GM19438 (cell line): ENCODE measurements at regions not wholly inside any gene's neighbourhood (a gene's known extent, or its start where the extent isn't known, plus 50 kb on each side); places are given as distances from the start of the nearest gene placed in this dataset.

Experiments
- ATAC-seq: cut with Tn5 transposase; IDR thresholded peaks from one replicate; pipeline ENCODE4 v1.9.1; 2021; ENCODE audit warnings: low read depth; ENCODE audit not compliant: unreplicated experiment

DNA sequence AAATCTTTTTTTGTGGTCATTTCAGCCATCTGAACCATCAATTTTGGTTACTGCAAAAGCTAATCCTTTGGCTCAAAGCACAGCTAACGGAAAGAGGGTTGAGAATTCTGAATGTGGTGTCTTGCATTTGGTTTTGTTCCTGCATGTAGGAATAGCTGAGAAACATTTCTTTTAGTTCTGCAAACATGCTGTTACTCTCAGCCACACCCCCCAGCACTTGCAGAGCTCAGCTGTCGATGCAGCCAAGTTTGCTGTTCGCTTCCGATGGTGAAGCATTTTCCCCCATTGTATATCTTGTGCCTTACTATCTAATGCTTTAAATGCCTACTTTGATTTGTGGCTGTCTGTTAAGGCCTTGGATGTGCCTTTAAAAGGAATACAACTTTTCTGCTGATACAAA is 294.9 kb upstream of the FANCL start:
- ATAC-seq: no peak

DNA sequence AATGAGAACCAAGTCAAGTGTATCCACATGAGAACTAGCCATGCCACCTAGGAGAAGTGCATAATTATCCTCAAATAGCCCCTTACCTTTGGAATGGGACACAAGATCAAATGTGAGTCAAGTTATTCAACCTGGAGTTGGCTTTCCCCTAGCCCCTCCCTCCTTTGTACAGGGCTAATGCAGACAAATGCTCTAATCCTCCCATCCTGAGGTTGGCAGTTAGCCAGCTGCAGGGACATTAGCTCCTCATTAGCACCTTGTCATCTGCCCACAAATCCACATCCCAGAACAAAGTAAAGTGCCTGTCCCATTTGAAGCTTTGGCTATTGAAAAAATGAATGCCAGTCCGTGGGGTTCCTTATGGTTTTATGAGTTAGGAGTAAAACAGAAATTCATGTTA is 294.1 kb upstream of the FANCL start:
- ATAC-seq: no peak

DNA sequence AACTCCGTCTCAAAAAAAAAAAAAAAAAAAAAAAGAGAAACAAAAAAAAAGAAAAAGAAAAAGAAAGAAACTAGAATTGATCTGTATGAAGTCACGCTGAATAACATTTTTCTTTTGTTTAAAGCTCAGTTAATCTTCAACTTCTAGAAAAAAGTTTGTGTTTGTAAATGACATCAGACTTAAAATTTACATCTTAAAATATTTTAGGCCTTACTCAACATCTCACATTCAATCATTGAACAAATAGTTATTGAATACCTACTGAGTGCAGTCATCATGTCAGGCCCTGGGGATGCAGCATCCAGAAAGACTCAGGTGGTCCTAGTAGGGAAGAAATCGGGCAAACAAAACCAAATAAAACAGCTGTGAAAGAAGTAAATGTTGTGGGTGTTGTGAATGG is 292.3 kb upstream of the FANCL start:
- ATAC-seq: no peak

DNA sequence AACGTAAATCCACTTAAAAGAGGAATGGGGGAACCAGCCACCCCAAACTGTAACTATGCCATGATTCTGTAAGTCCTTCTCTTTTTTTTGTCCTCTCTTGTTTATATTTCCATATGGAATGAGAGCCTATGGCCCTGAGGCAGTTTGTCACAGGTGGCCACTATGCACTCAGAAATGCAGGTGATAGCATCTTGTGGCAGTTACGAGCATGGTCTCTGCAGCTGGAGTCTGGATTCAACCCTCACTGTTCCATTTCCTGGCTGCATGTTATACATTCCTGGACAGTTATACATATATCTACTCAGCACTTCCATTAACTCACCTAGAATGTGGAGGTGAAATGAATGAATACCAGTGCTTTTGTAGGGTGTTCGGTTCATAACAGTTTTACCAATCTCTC is 291.5 kb upstream of the FANCL start:
- ATAC-seq: no peak

DNA sequence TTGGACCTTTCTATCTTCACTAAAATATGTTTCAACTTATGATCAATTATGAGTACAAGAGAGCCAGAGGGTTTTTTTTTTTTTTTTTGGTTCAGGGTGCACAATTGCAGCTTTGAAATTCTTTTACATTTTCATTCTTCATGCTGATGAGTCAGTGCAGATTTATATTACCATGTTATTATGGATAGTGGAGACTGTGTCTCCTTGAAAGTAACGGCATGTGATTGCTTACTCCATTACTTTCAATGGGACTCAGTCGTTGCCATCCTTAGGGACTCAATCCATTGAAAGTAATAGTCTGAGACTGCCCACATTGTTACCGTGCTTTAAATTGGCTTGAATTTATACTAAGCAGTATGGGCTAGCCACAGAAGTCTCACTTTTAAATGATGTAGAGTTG is 286.5 kb upstream of the FANCL start:
- no peak for ATAC-seq

DNA sequence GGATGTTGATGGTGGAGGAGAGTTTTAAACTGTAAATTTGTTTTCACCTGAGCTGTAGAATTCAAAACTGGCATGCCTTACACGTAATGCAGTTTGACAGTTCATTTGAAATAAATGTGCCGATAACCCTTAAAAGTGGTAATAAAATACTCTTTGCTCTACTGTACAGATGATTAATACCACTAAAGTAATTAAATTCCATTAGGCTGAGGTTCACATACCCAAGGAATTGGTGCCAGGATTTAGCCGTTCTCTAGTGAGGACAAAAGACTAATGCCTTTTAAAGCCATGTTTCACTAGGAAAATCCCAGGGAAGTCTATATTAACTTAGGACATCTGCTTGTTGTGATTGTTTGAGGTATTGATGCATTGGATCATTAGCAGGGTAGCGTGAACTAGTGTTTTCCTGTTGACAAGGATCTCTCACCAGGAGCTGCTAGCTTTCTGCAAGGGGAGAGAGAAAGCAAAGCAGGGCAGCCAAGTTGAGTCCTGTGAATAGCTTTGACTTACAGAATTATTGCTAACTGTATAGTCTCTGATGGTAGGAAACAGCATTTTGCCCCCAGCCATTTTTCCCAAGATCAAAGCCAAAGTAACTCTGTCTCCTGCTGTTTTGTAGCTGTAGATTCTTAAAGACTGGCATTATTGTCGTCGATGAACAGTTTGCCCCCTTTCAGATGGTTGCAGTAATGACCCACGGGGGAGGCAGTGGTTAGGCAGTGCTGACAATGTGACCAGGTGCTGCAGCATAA is 280.9 kb upstream of the FANCL start:
- ATAC-seq: no peak

DNA sequence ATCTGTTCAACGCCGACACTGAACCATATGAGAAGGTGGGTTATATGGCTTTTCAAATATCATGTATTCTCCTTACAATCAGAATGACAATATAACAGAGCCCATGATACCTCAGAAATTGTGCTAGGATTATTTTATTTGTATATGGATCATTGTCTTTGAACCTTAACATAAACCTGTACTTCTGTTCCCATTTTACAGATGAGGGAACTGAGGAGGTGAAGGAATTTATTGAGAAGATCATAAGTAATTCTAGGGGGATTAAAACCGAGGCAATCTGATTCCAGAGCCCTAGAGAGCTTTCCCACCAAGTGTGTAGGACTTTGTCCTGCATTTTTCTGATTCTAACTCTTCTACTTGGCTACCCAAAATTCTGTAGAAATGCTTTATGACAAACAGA is 279.8 kb upstream of the FANCL start:
- ATAC-seq: no peak

DNA sequence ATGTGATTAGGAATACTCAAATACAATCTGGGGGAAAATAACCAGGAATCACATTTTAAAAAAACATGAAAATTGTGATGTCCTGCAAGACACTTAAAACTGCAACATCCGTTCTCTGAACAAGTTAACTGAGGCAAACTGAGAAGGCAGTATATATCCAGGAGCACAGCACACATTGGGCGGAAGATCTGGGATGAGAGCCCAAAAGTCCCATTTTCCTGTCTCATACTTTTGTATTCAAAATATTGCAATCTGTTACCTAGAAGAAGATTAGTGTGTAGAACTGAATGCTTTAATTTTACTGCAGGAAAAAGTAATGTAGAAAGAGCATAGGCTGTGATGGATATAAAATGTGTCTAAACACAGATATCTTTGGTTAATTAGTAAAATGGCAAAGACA is 276.8 kb upstream of the FANCL start:
- no peak for ATAC-seq

DNA sequence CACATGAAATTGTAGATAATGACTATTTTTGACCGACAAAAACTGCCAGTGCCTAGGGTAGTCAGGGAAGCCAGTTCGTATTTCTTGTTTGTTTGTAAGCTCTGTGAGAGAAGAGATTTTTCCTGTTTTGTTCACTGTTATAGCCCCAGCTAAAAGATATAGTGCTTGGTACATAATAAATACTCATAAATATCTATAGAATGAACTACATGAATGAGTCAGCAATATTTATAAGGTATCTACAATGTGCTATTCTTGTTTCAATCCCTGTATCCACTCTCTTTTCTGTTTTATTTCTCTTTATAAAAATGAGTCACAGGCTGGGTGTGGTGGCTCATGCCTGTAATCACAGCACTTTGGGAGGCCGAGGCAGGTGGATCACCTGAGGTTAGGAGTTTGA is 275.6 kb upstream of the FANCL start:
- ATAC-seq: no peak

DNA sequence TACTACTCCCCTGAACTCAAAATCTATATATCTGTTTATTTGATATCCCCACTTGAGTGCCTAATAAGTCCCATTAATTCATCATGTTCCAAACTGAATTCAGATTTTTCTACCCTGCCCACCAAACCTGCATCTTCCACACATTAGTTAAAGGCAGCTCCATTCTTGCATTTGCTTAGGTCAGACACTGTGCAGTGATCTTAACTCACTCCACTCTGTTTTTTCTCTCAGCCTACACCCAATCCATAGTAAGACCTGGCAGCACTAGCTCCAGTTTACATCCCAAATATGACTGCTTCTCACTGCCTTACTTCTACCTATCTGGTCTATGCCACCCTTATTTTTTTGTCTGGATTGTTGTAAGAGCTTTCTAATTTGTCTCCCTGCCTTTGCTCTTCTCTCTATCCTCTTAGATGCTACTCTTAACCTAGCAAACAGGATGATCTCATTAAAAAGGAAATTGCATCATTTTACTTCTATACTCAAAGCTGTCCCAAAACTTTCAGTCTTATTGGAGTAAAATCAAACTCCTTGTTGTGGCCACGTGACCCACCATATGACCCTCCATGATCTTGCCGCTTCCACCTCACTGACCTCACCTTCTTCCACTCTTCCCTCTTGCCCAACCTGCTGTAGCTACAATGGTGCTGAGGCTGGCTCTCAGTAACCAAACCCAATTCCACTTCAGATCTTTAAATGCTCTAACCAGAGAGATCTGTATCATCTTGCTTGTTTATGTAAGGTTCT is 274.9 kb upstream of the FANCL start:
- no peak for ATAC-seq

DNA sequence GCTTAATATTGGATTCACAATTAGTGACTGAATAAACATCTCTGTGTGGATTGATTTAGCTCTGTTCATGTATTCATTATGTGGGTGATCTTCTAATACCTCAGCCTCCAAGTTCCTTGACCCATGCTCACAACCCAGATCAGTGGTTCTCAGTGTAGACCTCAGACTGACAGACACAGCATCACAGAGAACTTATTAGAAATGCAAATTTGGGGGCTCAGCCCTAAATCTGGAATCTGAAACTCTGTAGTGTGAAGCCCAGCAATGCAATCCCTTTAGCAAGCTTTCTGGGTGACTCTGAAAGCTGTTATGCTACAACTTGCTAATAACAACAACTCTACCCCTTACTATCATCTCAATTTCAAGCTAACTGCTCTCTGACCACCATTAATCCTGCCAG is 273.1 kb upstream of the FANCL start:
- ATAC-seq: peak; percentile 61

DNA sequence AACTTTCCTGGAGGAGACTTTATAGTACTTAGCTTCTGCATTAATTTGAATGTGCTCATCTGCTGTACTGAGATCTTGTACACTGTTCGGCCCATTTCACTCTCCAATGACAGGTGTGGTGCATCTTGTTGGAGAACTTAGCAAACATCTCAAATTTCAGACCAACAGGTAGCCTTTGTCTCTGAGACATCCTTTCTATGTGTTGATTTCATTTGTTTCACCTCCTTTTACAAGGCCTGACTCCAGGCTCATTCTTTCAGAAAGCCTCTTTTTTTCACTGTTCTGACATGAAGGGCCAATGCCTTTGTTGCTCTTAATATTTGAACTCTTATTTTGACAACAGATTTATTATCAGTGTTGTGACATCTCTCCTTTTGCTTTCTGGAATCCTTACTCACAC is 271.8 kb upstream of the FANCL start:
- no peak for ATAC-seq

DNA sequence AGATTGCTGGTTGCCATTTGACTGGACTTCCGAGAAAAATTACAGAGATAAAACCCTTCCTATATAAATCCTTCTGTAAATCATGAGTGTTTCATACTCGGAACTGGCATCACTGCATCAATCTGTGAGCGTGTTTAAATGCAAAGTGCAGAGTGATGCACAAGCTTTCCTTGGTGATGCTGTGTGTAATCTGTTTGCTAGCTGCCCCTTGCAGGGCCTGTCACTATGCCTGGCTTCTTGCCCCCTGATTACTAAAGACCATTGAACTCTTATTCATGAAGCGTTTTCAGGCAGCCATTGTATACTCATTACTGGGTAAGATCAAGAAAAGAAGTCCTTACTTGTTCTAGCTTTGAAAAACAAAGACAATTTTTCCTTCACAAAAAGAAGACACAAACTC is 266.9 kb upstream of the FANCL start:
- no peak for ATAC-seq

DNA sequence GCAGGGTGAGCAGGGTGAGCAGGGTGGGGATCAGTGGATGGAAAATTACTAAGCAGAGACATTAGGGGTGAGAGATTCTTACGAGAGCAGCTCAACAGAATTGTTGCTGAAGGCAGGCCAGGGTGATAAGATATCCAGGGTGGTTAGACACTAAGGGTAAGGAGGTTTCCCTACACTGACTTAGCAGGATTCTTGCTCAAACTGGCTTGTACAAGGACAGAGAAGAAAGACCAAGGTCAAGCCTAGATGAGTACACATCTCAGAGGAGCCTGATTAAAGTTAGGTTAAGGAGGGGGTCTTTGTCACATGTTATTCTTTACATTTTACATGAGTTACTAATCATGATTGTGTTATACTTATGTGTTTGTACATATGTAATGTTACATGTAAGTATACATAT is 262.8 kb upstream of the FANCL start:
- no peak for ATAC-seq

DNA sequence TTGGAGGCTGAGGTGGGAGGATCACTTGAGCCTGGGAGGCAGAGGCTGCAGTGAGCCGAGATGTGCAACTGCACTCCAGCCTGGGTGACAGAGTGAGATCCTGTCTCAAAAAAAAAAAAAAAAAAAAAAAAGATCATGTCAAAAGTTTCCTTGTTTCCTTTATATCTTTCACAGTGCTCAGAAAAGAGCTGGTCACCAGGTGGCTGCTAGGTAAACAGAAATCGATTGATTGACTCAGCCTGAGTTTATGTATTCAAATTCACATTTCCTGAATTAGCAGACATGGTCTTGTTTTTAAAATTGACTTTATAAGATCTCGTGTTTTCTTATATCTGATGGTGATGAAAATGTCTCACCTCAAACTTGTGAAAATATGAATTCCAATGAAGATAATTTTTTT is 261.8 kb upstream of the FANCL start:
- ATAC-seq: no peak

DNA sequence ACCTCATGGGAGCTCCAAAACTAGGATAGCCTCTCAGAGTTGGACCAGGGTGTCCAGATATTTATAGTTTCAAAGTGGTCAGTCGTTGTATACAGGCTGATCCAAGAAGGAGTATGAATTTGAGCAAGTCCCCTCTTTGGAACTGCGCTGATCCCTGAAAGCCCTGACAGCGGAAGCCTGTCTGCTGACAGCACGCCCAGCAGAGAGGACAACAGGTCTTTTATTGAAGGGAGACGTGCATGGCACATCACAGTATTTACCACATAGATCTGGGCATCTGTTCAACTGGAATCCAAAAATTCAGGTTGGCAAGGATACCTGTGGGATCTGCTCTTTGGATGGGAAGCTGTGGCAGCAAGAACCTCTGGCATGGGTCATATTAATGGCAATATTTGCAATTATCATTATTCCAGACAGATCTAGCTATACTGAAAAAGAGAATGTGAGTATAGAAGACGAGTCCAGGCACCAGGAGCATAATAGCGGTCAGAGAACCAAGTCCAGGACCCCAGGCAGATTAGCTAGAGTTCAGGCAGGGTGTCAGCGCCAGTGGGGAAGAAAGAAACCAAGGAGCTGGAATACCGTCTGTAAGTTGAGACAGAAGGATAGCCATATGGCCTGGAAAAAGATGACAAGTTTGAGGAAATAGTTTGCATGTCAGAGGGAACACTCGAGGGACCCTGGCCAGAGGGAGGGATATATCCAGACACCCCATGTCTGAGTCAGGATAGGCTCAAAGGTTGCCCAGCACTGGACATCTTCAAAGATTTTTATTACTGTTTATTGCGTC is 260.4 kb upstream of the FANCL start:
- no peak for ATAC-seq

DNA sequence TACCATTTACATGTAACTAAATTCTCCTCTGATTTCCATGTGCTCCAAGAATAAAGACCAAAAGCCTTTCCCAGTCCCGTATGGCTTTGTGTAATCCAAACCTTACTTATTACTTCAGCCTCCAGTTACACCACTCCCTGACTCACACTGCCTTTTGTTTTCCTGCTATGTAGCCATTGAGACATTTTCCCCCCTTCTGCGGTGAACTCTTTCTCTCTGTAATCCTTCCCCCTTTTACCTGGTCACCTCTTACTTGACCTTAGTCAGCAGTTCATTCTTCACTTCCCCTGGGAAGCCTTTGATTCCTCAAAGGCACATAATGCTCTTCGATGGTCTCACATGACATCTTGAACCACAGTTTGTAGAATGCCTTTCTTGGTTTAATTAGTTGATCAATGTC is 256.0 kb upstream of the FANCL start:
- ATAC-seq: no peak

DNA sequence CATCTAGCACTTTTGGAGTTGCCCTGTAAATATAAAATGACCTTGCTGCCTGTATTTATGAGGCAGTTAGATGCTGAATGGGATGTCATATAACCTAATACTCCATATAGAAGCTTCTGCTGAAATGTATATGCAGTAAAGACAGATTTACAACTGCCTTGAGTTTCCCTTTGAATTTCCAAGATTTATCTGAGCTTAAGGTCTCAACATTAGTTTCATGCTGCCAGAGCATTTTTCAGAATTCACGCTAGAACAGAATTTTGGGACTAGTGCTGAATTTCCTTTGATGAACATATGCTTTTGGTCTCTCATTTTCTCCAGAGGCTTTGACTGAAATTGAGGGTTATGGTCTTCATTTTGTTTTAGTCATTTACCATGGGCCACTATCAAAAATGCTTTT is 254.7 kb upstream of the FANCL start:
- no peak for ATAC-seq

DNA sequence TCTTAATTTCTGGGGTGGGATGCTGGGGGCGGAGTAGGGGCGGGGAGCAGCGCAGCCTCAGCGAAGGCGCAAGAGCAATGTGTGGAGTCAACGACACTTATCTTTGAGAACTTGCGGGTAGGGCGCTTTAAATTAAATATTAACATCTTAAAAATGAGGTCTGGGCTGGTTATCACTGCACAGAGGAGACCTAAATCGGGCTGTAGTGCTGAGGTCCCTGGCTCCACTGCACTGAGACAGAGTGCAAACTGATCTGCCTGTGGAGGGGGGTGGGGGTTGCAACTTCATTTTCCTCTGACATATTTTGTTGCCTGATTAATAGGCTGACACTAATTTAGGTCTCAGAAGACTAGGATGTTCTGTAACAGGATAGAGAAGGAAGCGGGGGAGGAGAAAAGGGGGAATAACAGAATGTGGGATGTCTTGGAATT is 253.0 kb upstream of the FANCL start:
- ATAC-seq: no peak

DNA sequence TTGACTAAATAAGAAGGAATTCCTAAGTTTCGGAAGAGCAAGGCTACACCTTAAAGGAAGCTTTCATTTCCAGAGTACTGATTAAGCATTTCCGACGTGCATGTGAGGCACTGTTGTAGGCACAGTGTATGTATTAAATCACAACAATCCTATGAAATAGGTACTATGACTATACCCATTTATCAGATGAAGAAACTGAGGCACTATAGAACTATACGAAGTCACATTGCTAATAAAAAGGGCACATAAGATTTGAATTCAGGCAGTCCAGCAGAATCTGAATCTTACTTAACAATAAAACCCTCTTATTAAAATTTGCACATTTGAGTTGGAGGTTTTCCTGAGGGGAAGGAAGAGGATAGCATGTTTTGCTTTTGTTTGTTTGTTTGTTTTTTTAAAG is 243.5 kb upstream of the FANCL start:
- ATAC-seq: no peak

DNA sequence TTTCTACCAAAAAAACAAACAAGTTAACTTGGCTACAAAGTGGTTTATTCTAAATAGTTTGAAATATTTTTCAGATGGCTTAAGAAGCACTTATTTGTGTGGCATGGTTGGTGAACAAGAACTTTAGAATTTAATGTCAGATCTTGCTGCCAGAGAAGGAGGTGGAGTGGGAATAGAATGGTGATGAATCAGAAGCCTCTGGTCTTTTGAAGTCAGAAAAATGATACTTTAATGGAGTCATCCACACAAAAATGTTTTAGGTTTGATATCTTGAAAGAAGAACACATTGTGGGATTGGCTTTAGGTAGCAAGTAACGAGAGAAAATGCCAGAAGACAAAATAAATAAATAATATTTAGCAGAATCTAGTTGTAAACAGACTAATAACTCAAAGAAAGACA is 243.1 kb upstream of the FANCL start:
- no peak for ATAC-seq

DNA sequence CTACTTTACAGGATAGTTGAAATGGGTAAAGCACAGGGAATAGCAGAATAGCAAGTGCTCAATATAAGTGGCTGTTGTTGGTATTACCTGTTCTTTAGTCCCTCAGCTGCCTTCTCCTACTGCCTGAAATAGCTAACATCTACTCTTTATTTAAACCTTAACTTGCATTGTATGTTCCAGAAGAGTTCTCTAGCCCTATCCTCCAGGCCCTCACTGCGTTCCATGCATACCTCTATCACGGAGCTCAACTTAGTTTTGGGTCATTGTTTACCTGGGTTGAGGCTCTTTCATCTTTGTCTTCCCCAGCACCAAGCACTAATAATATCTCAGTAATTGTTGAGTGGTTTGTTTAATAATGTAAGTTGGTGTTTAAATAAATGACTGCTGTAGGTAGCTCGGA is 242.2 kb upstream of the FANCL start:
- ATAC-seq: no peak
